Liver (tissue), 8 donors: ENCODE measurements at regions not wholly inside any gene's neighbourhood (a gene's known extent, or its start where the extent isn't known, plus 50 kb on each side); places are given as distances from the start of the nearest gene placed in this dataset.

Source experiments
- DNase-seq: peaks from one replicate; pipeline ENCODE4 v3.0.0-alpha.2; 2017; ENCODE audit warnings: low spot score
- H3K27ac ChIP-seq, 2 donors: one replicate each; pipeline ENCODE4 v1.7.0; 2013; ENCODE audit warnings: inconsistent platforms in 2 of 2, low read length in 2 of 2, control low read depth in 1 of 2, low read depth in 1 of 2, mild to moderate bottlenecking in 1 of 2
- H3K27me3 ChIP-seq, 4 donors: one replicate each; pipeline versions ENCODE4 v1.6.1 to v1.7.0; 2013; ENCODE audit warnings: low read length in 3 of 4, inconsistent platforms in 1 of 4, mild to moderate bottlenecking in 1 of 4, moderate library complexity in 1 of 4; ENCODE audit not compliant: control insufficient read depth in 4 of 4, insufficient read depth in 4 of 4
- H3K36me3 ChIP-seq, 4 donors: one replicate each; pipeline versions ENCODE4 v1.6.1 to v1.7.0; 2013; ENCODE audit warnings: low read length in 3 of 4, mild to moderate bottlenecking in 3 of 4, low read depth in 1 of 4, moderate library complexity in 1 of 4; ENCODE audit not compliant: control insufficient read depth in 4 of 4, insufficient read depth in 3 of 4
- H3K4me1 ChIP-seq, 4 donors: one replicate each; pipeline versions ENCODE4 v1.6.1 to v1.7.0; 2013; ENCODE audit warnings: low read length in 3 of 4, mild to moderate bottlenecking in 3 of 4, moderate library complexity in 1 of 4; ENCODE audit not compliant: control insufficient read depth in 4 of 4, insufficient read depth in 4 of 4
- H3K4me3 ChIP-seq, 3 donors: one replicate each; pipeline versions ENCODE4 v1.6.1 to v1.7.0; 2013; ENCODE audit warnings: low read length in 3 of 3, control low read depth in 1 of 3, low read depth in 1 of 3, mild to moderate bottlenecking in 1 of 3
- H3K9ac ChIP-seq, 2 donors: one replicate each; pipeline ENCODE4 v1.7.0; 2013; ENCODE audit warnings: low read length in 2 of 2, mild to moderate bottlenecking in 2 of 2, moderate library complexity in 2 of 2, control low read depth in 1 of 2, low read depth in 1 of 2
- H3K9me3 ChIP-seq, 4 donors: one replicate each; pipeline versions ENCODE4 v1.6.1 to v1.7.0; 2013; ENCODE audit warnings: low read length in 3 of 4; ENCODE audit not compliant: control insufficient read depth in 4 of 4
- EGR1 ChIP-seq, 2 donors: IDR thresholded peaks; 2 replicates each; pipeline ENCODE4 v1.6.1; 2016 to 2018; ENCODE audit warnings: antibody characterized with exemption in 2 of 2, low read depth in 2 of 2
- FOXA1 ChIP-seq: IDR thresholded peaks from 2 replicates; pipeline ENCODE4 v1.6.1; 2016; ENCODE audit warnings: antibody characterized with exemption
- FOXA2 ChIP-seq: IDR thresholded peaks from 2 replicates; pipeline ENCODE4 v1.6.1; 2016; ENCODE audit warnings: antibody characterized with exemption
- GABPA ChIP-seq, 2 donors: IDR thresholded peaks in 1 of 2; conservative IDR thresholded peaks in 1 of 2; 2 replicates each; pipeline ENCODE4 v1.6.1; 2016; ENCODE audit warnings: antibody characterized with exemption in 2 of 2, mild to moderate bottlenecking in 1 of 2, moderate library complexity in 1 of 2
- HNF4A ChIP-seq, 2 donors: conservative IDR thresholded peaks; 2 replicates each; pipeline ENCODE4 v1.6.1; 2016; ENCODE audit warnings: antibody characterized with exemption in 2 of 2, mild to moderate bottlenecking in 2 of 2
- JUND ChIP-seq, 2 donors: IDR thresholded peaks; 2 replicates each; pipeline ENCODE4 v1.6.1; 2016; ENCODE audit warnings: antibody characterized with exemption in 2 of 2
- NR2F2 ChIP-seq: IDR thresholded peaks from 2 replicates; pipeline ENCODE4 v1.6.1; 2016; ENCODE audit warnings: antibody characterized with exemption
- RAD21 ChIP-seq, 2 donors: IDR thresholded peaks; 2 replicates each; pipeline ENCODE4 v1.6.1; 2016; ENCODE audit warnings: antibody characterized with exemption in 2 of 2, mild to moderate bottlenecking in 2 of 2
- REST ChIP-seq: IDR thresholded peaks from 2 replicates; pipeline ENCODE4 v1.6.1; 2016; ENCODE audit warnings: antibody characterized with exemption, mild to moderate bottlenecking
- RXRA ChIP-seq, 2 donors: IDR thresholded peaks; 2 replicates each; pipeline ENCODE4 v1.6.1; 2017 to 2018; ENCODE audit warnings: antibody characterized with exemption in 2 of 2, mild to moderate bottlenecking in 1 of 2
- SP1 ChIP-seq: IDR thresholded peaks from 2 replicates; pipeline ENCODE4 v1.6.1; 2018; ENCODE audit warnings: antibody characterized with exemption, mild to moderate bottlenecking
- TAF1 ChIP-seq: conservative IDR thresholded peaks from 2 replicates; pipeline ENCODE4 v1.6.1; 2016; ENCODE audit warnings: antibody characterized with exemption, mild to moderate bottlenecking
- YY1 ChIP-seq: IDR thresholded peaks from 2 replicates; pipeline ENCODE4 v1.6.1; 2016; ENCODE audit warnings: antibody characterized with exemption, mild to moderate bottlenecking
- WGBS: extraction: QIAGEN DNeasy Blood & Tissue Kit; methylation state at CpG from one replicate; pipeline ENCODE4 v1.1.7; 2013; 5-methylcytosine and 5-hydroxymethylcytosine counted together
- TF ChIP-seq, protein P1 (sequence below): IDR thresholded peaks from 2 replicates; pipeline ENCODE4 v1.6.1; 2016; ENCODE audit warnings: antibody characterized with exemption
- TF ChIP-seq, protein P2 (sequence below): IDR thresholded peaks from 2 replicates; pipeline ENCODE4 v1.6.1; 2016; ENCODE audit warnings: antibody characterized with exemption
- TF ChIP-seq, protein P3 (sequence below): IDR thresholded peaks from 2 replicates; pipeline ENCODE4 v1.6.1; 2016; ENCODE audit warnings: antibody characterized with exemption
- TF ChIP-seq, protein P4 (sequence below): fragments of 150-350 bp; IDR thresholded peaks from 2 replicates; pipeline ENCODE4 v1.5.1; 2017; ENCODE audit warnings: improper control_type of control experiment, low read depth, low read length; ENCODE audit not compliant: missing input control
- donor health status: healthy.
- donor health status: healthy.
- donor health status: healthy.
- donor health status: healthy.
- donor health status: healthy.

- no peak for DNase-seq
- TF ChIP-seq FOXA1 (no peak), SP1 (no peak)
- peaks cover 0 to 17% (median 12%) of the 10 kb centered on the region in 4 donors for H3K9me3 ChIP-seq
- H3K27me3 ChIP-seq, result no peaks in the 10 kb centered on the region
- H3K27ac ChIP-seq, result no peak overlapping the region
- peak overlapping the region in 1 of 3 donors; percentile 12 for H3K4me3 ChIP-seq
- no peak overlapping the region for H3K9ac ChIP-seq
- WGBS, result 94% methylated on average over 2 of the region's 2 CpGs
- H3K4me1 ChIP-seq, result no peaks in the 10 kb centered on the region
- H3K36me3 ChIP-seq, result no peaks in the 10 kb centered on the region
Measured at GRCh38 chr19:34588846-34589245, 88.1 kb downstream of the SCGB2B2 start.

- no peak for DNase-seq
- Histone ChIP-seq H3K27ac (no peak overlapping the region), H3K4me3 (no peak overlapping the region), H3K9ac (no peak overlapping the region), H3K9me3 (peaks cover 0 to 17% (median 12%) of the 10 kb centered on the region in 4 donors), H3K4me1 (no peaks in the 10 kb centered on the region), H3K36me3 (no peaks in the 10 kb centered on the region), H3K27me3 (no peaks in the 10 kb centered on the region)
- 86% methylated on average over 8 of the region's 8 CpGs for WGBS
- TF ChIP-seq, protein P1, sequence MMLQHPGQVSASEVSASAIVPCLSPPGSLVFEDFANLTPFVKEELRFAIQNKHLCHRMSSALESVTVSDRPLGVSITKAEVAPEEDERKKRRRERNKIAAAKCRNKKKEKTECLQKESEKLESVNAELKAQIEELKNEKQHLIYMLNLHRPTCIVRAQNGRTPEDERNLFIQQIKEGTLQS, result no peak
- TF ChIP-seq FOXA1, result no peak
- TF ChIP-seq, protein P2, sequence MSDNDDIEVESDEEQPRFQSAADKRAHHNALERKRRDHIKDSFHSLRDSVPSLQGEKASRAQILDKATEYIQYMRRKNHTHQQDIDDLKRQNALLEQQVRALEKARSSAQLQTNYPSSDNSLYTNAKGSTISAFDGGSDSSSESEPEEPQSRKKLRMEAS, result no peak
- TF ChIP-seq TAF1, result no peak
- no peak for TF ChIP-seq HNF4A (conservative IDR thresholded peaks at IDR 0.05)
- TF ChIP-seq NR2F2, result no peak
- TF ChIP-seq RAD21 (IDR thresholded peaks at IDR 0.05), result no peak
- TF ChIP-seq EGR1 (IDR thresholded peaks at IDR 0.05; ENCODE audit: low read depth in 2 of 2), result no peak
- no peak for TF ChIP-seq JUND (IDR thresholded peaks at IDR 0.05)
- TF ChIP-seq GABPA (IDR thresholded peaks at IDR 0.05 in 1 of 2, conservative IDR thresholded peaks at IDR 0.05 in 1 of 2), result no peak
- TF ChIP-seq, protein P3, sequence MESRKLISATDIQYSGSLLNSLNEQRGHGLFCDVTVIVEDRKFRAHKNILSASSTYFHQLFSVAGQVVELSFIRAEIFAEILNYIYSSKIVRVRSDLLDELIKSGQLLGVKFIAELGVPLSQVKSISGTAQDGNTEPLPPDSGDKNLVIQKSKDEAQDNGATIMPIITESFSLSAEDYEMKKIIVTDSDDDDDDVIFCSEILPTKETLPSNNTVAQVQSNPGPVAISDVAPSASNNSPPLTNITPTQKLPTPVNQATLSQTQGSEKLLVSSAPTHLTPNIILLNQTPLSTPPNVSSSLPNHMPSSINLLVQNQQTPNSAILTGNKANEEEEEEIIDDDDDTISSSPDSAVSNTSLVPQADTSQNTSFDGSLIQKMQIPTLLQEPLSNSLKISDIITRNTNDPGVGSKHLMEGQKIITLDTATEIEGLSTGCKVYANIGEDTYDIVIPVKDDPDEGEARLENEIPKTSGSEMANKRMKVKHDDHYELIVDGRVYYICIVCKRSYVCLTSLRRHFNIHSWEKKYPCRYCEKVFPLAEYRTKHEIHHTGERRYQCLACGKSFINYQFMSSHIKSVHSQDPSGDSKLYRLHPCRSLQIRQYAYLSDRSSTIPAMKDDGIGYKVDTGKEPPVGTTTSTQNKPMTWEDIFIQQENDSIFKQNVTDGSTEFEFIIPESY, result no peak
- no peak for TF ChIP-seq RXRA (IDR thresholded peaks at IDR 0.05)
- no peak for TF ChIP-seq FOXA2
- TF ChIP-seq YY1, result no peak
- TF ChIP-seq REST, result no peak
- no peak for TF ChIP-seq SP1
- TF ChIP-seq, protein P4, sequence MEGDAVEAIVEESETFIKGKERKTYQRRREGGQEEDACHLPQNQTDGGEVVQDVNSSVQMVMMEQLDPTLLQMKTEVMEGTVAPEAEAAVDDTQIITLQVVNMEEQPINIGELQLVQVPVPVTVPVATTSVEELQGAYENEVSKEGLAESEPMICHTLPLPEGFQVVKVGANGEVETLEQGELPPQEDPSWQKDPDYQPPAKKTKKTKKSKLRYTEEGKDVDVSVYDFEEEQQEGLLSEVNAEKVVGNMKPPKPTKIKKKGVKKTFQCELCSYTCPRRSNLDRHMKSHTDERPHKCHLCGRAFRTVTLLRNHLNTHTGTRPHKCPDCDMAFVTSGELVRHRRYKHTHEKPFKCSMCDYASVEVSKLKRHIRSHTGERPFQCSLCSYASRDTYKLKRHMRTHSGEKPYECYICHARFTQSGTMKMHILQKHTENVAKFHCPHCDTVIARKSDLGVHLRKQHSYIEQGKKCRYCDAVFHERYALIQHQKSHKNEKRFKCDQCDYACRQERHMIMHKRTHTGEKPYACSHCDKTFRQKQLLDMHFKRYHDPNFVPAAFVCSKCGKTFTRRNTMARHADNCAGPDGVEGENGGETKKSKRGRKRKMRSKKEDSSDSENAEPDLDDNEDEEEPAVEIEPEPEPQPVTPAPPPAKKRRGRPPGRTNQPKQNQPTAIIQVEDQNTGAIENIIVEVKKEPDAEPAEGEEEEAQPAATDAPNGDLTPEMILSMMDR, result no peak
Measured at GRCh38 chr19:34588249-34588648, 88.7 kb downstream of the SCGB2B2 start.
